ENCODE measurements at regions not wholly inside any gene's neighbourhood (a gene's known extent, or its start where the extent isn't known, plus 50 kb on each side); places are given as distances from the start of the nearest gene placed in this dataset.

DNA sequence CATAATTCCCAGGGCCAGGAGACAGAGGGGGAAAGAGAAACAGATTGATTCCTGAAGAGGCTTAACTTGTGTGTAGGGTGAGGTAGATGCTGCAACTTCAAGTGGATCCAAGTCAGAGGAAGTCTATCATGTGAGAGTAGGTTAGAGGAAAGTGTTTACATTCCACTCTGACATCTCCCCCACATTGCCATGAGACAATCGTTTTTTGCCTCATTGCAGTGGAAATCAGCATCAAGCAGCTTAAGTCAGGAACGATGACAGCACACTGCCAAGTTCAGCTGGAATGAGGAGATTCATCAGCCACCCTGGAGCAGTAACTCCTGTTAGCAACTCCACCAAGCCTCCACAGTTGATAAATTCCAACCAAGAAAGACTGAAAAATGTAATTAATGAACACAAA lies 689.7 kb upstream of the MEF2C start:
- in situ Hi-C loops (cut with MboI; ENCODE audit: low pct_ligation_motif_present in 1 of 4, low pct_unique_long_range_greater_than_20kb in 1 of 4, low sequenced_read_pairs in 3 of 4): no loop called here
- H3K36me3 ChIP-seq: no peaks in the 10 kb centered on the region
- no peak for TF ChIP-seq POLR2AphosphoS5 (IDR thresholded peaks at IDR 0.05)
- TF ChIP-seq POLR2A (IDR thresholded peaks at IDR 0.05): no peak
- no peak for TF ChIP-seq EP300 (IDR thresholded peaks at IDR 0.05; ENCODE audit: low read depth)
- TF ChIP-seq, protein P1, sequence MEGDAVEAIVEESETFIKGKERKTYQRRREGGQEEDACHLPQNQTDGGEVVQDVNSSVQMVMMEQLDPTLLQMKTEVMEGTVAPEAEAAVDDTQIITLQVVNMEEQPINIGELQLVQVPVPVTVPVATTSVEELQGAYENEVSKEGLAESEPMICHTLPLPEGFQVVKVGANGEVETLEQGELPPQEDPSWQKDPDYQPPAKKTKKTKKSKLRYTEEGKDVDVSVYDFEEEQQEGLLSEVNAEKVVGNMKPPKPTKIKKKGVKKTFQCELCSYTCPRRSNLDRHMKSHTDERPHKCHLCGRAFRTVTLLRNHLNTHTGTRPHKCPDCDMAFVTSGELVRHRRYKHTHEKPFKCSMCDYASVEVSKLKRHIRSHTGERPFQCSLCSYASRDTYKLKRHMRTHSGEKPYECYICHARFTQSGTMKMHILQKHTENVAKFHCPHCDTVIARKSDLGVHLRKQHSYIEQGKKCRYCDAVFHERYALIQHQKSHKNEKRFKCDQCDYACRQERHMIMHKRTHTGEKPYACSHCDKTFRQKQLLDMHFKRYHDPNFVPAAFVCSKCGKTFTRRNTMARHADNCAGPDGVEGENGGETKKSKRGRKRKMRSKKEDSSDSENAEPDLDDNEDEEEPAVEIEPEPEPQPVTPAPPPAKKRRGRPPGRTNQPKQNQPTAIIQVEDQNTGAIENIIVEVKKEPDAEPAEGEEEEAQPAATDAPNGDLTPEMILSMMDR (IDR thresholded peaks at IDR 0.05): no peak
- 63% methylated on average over 2 of the region's 2 CpGs; no CpG with 5 or more reads in 1 of the 2 donors for WGBS, 2 donors (ENCODE audit: low coverage in 1 of 2)
- H3K27ac ChIP-seq: no peak overlapping the region
- H3K4me1 ChIP-seq: no peaks in the 10 kb centered on the region
- no peaks in the 10 kb centered on the region for H3K27me3 ChIP-seq
- no peak overlapping the region for H3K4me3 ChIP-seq
- no peak for DNase-seq
- H3K9me3 ChIP-seq: no peaks in the 10 kb centered on the region
- intact Hi-C loops (cut with DNase I; ENCODE audit: low total_unique reads): no loop called here

DNA sequence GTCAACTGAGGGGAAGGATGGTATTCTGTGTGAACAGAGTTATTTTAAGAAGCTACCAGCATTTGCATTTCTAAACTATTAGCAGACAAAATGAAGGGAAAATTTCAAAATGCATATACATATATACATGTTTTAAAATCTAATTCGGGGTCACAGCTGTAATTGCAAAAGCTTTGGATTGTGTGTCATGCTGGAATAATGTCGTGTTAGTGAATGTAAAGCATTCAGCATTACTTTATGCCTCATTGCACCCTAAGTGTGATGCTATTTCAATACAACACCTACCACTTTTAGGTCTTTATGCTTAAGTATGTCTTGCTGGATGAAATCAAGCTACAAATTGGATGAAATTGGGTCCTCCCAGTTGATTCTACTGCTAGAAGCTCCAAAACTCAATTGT lies 687.6 kb upstream of the MEF2C start:
- 78 to 83% methylated on average over 2 of the region's 2 CpGs for WGBS, 2 donors (ENCODE audit: low coverage in 1 of 2)
- in situ Hi-C loops (cut with MboI; ENCODE audit: low pct_ligation_motif_present in 1 of 4, low pct_unique_long_range_greater_than_20kb in 1 of 4, low sequenced_read_pairs in 3 of 4): no loop called here
- H3K9me3 ChIP-seq: no peaks in the 10 kb centered on the region
- no peak overlapping the region for H3K4me3 ChIP-seq
- no peaks in the 10 kb centered on the region for H3K36me3 ChIP-seq
- no peaks in the 10 kb centered on the region for H3K4me1 ChIP-seq
- DNase-seq: no peak
- intact Hi-C loops (cut with DNase I; ENCODE audit: low total_unique reads): no loop called here
- no peaks in the 10 kb centered on the region for H3K27me3 ChIP-seq
- no peak overlapping the region for H3K27ac ChIP-seq
- TF ChIP-seq POLR2A (IDR thresholded peaks at IDR 0.05): no peak
- TF ChIP-seq EP300 (IDR thresholded peaks at IDR 0.05; ENCODE audit: low read depth): no peak
- TF ChIP-seq, protein P1 (IDR thresholded peaks at IDR 0.05): no peak
- TF ChIP-seq POLR2AphosphoS5 (IDR thresholded peaks at IDR 0.05): no peak

DNA sequence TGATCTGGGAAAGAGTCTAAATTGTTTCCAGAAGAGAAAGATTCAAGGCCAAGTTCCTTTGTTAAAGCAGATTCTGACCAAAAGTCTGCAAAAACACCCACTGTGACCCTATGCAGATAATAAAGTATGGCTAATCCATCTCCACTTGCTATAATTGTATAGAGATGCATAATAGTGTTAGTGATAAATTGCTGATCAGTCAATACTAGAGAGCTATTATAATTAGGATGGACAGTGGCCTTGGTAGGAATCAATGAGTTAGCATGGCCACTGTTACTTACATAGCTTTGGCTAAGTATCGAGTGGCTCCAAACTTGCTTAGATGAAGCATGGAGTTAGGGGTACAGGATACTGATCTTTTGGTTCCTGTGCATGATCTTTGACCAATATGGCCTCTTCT lies 683.4 kb upstream of the MEF2C start:
- H3K27me3 ChIP-seq: no peaks in the 10 kb centered on the region
- in situ Hi-C loops (cut with MboI; ENCODE audit: low pct_ligation_motif_present in 1 of 4, low pct_unique_long_range_greater_than_20kb in 1 of 4, low sequenced_read_pairs in 3 of 4): no loop called here
- WGBS, 2 donors (ENCODE audit: low coverage in 1 of 2): 90% methylated on average over 1 of the region's 1 CpG; no CpG with 5 or more reads in 1 of the 2 donors
- no peak for DNase-seq
- H3K4me1 ChIP-seq: no peaks in the 10 kb centered on the region
- no peak overlapping the region for H3K4me3 ChIP-seq
- H3K9me3 ChIP-seq: no peaks in the 10 kb centered on the region
- H3K27ac ChIP-seq: no peak overlapping the region
- no peak for TF ChIP-seq POLR2A (IDR thresholded peaks at IDR 0.05)
- no peak for TF ChIP-seq EP300 (IDR thresholded peaks at IDR 0.05; ENCODE audit: low read depth)
- TF ChIP-seq, protein P1 (IDR thresholded peaks at IDR 0.05): no peak
- TF ChIP-seq POLR2AphosphoS5 (IDR thresholded peaks at IDR 0.05): no peak
- intact Hi-C loops (cut with DNase I; ENCODE audit: low total_unique reads): no loop called here
- no peaks in the 10 kb centered on the region for H3K36me3 ChIP-seq

DNA sequence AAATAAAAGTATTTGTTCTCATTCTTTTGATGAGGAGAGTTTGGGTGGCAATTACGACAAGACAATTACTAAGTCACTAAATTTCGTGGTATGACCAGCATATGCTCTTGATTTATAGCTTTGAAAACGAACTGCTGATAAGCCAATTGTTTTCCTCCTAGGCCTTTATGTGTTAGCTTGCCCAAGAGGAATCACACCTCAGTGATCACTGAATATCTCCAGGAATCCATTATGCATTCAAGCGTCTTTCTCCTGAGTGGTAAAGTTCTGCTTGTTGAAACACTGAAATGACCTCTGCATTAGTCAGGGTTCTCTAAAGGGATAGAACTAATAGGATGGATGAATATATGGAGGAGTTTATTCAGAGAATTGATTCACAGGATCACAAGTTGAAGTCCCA lies 677.7 kb upstream of the MEF2C start:
- H3K36me3 ChIP-seq: no peaks in the 10 kb centered on the region
- TF ChIP-seq POLR2AphosphoS5 (IDR thresholded peaks at IDR 0.05): no peak
- TF ChIP-seq EP300 (IDR thresholded peaks at IDR 0.05; ENCODE audit: low read depth): no peak
- TF ChIP-seq, protein P1 (IDR thresholded peaks at IDR 0.05): no peak
- TF ChIP-seq POLR2A (IDR thresholded peaks at IDR 0.05): no peak
- WGBS, 2 donors (ENCODE audit: low coverage in 1 of 2): 53 to 56% methylated on average over 4 of the region's 4 CpGs
- intact Hi-C loops (cut with DNase I; ENCODE audit: low total_unique reads) (no loop called here), in situ Hi-C loops (cut with MboI; ENCODE audit: low pct_ligation_motif_present in 1 of 4, low pct_unique_long_range_greater_than_20kb in 1 of 4, low sequenced_read_pairs in 3 of 4) (no loop called here)
- H3K9me3 ChIP-seq: no peaks in the 10 kb centered on the region
- H3K4me1 ChIP-seq: no peaks in the 10 kb centered on the region
- no peak for DNase-seq
- no peak overlapping the region for H3K4me3 ChIP-seq
- H3K27me3 ChIP-seq: no peaks in the 10 kb centered on the region
- no peak overlapping the region for H3K27ac ChIP-seq
